ENCODE measurements at regions not wholly inside any gene's neighbourhood (a gene's known extent, or its start where the extent isn't known, plus 50 kb on each side); places are given as distances from the start of the nearest gene placed in this dataset.

DNA sequence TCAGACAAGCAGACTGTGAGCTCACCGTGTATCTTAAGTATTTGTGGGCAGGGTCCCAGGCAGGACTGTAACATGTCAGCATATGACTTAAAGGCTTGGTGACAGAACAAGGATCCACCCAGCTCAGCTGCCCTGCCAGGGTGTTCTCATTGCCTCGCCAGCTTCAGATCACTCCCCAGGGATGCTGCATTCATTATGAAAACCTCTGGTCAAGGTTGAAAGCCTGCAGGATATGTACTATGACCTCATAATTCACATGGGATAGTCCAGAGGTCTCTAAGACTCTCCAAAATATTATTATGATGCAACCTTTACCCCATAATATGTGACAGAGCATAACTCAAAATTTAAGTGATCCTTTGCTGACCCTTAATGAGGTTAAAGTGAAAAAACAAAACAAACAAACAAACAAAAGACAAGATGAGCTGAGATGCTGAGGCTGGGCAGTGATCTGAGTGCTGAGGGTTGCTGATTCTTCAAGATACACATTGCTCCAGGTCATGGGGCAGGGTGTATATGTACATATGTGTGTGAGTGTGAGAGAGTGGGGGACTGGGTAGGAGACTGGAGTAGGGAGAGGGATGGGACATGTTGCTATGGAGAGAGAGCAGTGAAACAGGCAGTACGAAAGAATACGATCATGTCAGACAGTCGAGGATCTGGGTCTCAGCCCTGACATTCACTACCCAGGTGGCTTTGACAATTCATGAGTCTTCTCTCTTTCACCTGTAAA lies 98.8 kb upstream of the DUSP10 start:
- Histone ChIP-seq H3K27ac (ENCODE audit: low read depth in 1 of 2, low read length in 2 of 2) (no peak overlapping the region), H3K4me3 (ENCODE audit: low read length in 2 of 2) (no peak overlapping the region), H3K4me1 (ENCODE audit: control insufficient read depth in 1 of 2, insufficient read depth in 2 of 2, low read length in 2 of 2) (no peaks in the 10 kb centered on the region), H3K9me3 (ENCODE audit: control insufficient read depth, low read length) (no peaks in the 10 kb centered on the region), H3K27me3 (ENCODE audit: control insufficient read depth in 1 of 2, insufficient read depth in 2 of 2, low read length in 1 of 2) (no peaks in the 10 kb centered on the region), H3K36me3 (ENCODE audit: control insufficient read depth in 1 of 2, insufficient read depth in 2 of 2, low read length in 1 of 2) (no peaks in the 10 kb centered on the region)
- intact Hi-C loops (cut with DNase I) = no loop called here
- no peak for DNase-seq
- ATAC-seq (ENCODE audit: low FRiP score) = no peak
- WGBS, 2 donors = 65 to 68% methylated on average over 5 of the region's 5 CpGs

DNA sequence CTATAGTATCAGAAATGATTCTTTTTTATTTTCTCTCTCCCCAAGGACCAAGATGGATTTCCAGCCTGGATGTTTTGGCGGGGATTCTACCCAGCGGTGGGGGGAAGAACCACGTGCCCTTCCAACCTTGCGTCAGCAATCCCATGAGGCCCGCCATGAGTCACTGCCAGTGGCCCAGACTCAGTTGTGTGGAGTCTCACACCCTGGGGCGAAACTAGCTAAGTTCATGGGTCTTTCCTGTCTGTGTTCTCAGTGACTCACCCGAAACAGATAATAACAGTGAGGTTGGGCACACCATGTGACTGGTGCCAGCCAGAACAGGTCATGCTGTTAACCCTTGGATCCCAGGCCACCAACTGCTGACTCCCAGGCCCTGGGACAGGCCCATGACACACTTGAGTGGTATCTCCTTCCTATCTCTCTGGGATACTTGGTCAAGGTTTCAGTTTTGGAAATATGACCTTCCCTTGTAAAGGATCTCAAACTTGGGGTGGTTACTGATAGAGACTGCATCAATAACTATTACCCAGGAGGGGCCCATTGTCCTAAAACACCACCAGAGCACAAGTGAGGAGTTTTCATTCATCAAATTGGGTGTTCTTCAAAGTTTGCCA lies 98.0 kb upstream of the DUSP10 start:
- peak; percentile 68 for ATAC-seq (ENCODE audit: low FRiP score)
- Histone ChIP-seq H3K9me3 (ENCODE audit: control insufficient read depth, low read length) (no peaks in the 10 kb centered on the region), H3K36me3 (ENCODE audit: control insufficient read depth in 1 of 2, insufficient read depth in 2 of 2, low read length in 1 of 2) (no peaks in the 10 kb centered on the region), H3K27me3 (ENCODE audit: control insufficient read depth in 1 of 2, insufficient read depth in 2 of 2, low read length in 1 of 2) (no peaks in the 10 kb centered on the region), H3K27ac (ENCODE audit: low read depth in 1 of 2, low read length in 2 of 2) (no peak overlapping the region), H3K4me1 (ENCODE audit: control insufficient read depth in 1 of 2, insufficient read depth in 2 of 2, low read length in 2 of 2) (no peaks in the 10 kb centered on the region), H3K4me3 (ENCODE audit: low read length in 2 of 2) (no peak overlapping the region)
- WGBS, 2 donors = 53% methylated on average over 7 of the region's 7 CpGs
- peak; percentile 62 to 84 for DNase-seq
- intact Hi-C loops (cut with DNase I) = no loop called here

GRCh38 chr1:221839321-221839720 lies 97.4 kb upstream of the DUSP10 start:
- Histone ChIP-seq H3K36me3 (ENCODE audit: control insufficient read depth in 1 of 2, insufficient read depth in 2 of 2, low read length in 1 of 2) (no peaks in the 10 kb centered on the region), H3K27ac (ENCODE audit: low read depth in 1 of 2, low read length in 2 of 2) (no peak overlapping the region), H3K27me3 (ENCODE audit: control insufficient read depth in 1 of 2, insufficient read depth in 2 of 2, low read length in 1 of 2) (no peaks in the 10 kb centered on the region), H3K4me1 (ENCODE audit: control insufficient read depth in 1 of 2, insufficient read depth in 2 of 2, low read length in 2 of 2) (no peaks in the 10 kb centered on the region), H3K9me3 (ENCODE audit: control insufficient read depth, low read length) (no peaks in the 10 kb centered on the region), H3K4me3 (ENCODE audit: low read length in 2 of 2) (no peak overlapping the region)
- WGBS, 2 donors = 80 to 82% methylated on average over 1 of the region's 1 CpG
- DNase-seq (no peak), ATAC-seq (ENCODE audit: low FRiP score) (no peak)
- intact Hi-C loops (cut with DNase I) = no loop called here

GRCh38 chr1:221837896-221838295 lies 96.0 kb upstream of the DUSP10 start:
- no peaks in the 10 kb centered on the region for H3K9me3 ChIP-seq (ENCODE audit: control insufficient read depth, low read length)
- 81 to 82% methylated on average over 8 of the region's 8 CpGs for WGBS, 2 donors
- no peak overlapping the region for H3K27ac ChIP-seq (ENCODE audit: low read depth in 1 of 2, low read length in 2 of 2)
- H3K4me3 ChIP-seq (ENCODE audit: low read length in 2 of 2) = no peak overlapping the region
- no peaks in the 10 kb centered on the region for H3K27me3 ChIP-seq (ENCODE audit: control insufficient read depth in 1 of 2, insufficient read depth in 2 of 2, low read length in 1 of 2)
- H3K4me1 ChIP-seq (ENCODE audit: control insufficient read depth in 1 of 2, insufficient read depth in 2 of 2, low read length in 2 of 2) = no peaks in the 10 kb centered on the region
- intact Hi-C loops (cut with DNase I) = no loop called here
- DNase-seq (no peak), ATAC-seq (ENCODE audit: low FRiP score) (no peak)
- H3K36me3 ChIP-seq (ENCODE audit: control insufficient read depth in 1 of 2, insufficient read depth in 2 of 2, low read length in 1 of 2) = no peaks in the 10 kb centered on the region

DNA sequence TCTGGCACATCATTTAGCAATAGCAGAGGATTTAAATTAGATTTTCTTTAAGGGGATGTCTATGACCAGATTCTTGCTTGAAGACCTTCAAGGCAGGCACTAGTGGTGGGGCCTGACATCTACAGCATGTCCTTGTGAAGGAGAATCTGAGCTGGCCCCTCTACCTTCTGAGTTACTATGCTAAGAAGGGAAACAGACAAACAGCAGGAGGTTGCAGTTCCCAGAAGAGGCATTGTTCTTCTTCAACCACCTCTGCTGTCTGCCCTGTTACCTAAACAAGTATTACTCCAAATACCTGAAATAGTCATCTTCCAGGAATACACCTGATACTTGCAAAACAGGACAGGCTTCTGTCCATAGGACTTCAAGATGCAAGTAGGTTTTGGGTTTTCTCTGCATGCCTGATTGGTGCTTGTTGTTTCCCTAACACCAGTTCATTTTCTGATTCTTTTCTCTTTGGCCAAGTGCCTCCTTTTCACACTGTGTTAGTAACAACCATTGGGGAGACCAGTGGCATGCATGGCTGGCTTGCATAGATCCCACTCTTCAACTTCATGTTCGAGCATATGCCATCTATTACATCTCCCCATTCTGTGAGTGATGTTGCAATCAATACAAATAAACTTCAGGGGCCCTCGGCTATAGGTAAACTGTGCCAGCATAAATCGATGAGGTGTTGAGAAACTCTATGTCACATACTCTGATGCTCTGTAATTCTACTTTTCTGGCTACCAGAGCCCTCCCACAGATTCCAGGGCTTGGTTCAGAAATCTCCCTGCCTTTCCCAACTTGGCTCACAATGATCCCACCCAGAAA lies 93.0 kb upstream of the DUSP10 start:
- Histone ChIP-seq H3K27me3 (ENCODE audit: control insufficient read depth in 1 of 2, insufficient read depth in 2 of 2, low read length in 1 of 2) (no peaks in the 10 kb centered on the region), H3K9me3 (ENCODE audit: control insufficient read depth, low read length) (no peaks in the 10 kb centered on the region), H3K27ac (ENCODE audit: low read depth in 1 of 2, low read length in 2 of 2) (no peak overlapping the region), H3K4me3 (ENCODE audit: low read length in 2 of 2) (no peak overlapping the region), H3K4me1 (ENCODE audit: control insufficient read depth in 1 of 2, insufficient read depth in 2 of 2, low read length in 2 of 2) (no peaks in the 10 kb centered on the region), H3K36me3 (ENCODE audit: control insufficient read depth in 1 of 2, insufficient read depth in 2 of 2, low read length in 1 of 2) (no peaks in the 10 kb centered on the region)
- DNase-seq (no peak), ATAC-seq (ENCODE audit: low FRiP score) (no peak)
- intact Hi-C loops (cut with DNase I) = no loop called here
- 72 to 78% methylated on average over 3 of the region's 3 CpGs for WGBS, 2 donors

GRCh38 chr1:221832617-221833016 lies 90.7 kb upstream of the DUSP10 start:
- DNase-seq (no peak), ATAC-seq (ENCODE audit: low FRiP score) (no peak)
- H3K27ac ChIP-seq (ENCODE audit: low read depth in 1 of 2, low read length in 2 of 2) = no peak overlapping the region
- no peaks in the 10 kb centered on the region for H3K36me3 ChIP-seq (ENCODE audit: control insufficient read depth in 1 of 2, insufficient read depth in 2 of 2, low read length in 1 of 2)
- intact Hi-C loops (cut with DNase I) = no loop called here
- H3K4me1 ChIP-seq (ENCODE audit: control insufficient read depth in 1 of 2, insufficient read depth in 2 of 2, low read length in 2 of 2) = no peaks in the 10 kb centered on the region
- H3K27me3 ChIP-seq (ENCODE audit: control insufficient read depth in 1 of 2, insufficient read depth in 2 of 2, low read length in 1 of 2) = no peaks in the 10 kb centered on the region
- WGBS, 2 donors = 53 to 73% methylated on average over 2 of the region's 2 CpGs
- H3K9me3 ChIP-seq (ENCODE audit: control insufficient read depth, low read length) = no peaks in the 10 kb centered on the region
- H3K4me3 ChIP-seq (ENCODE audit: low read length in 2 of 2) = no peak overlapping the region

GRCh38 chr1:221832151-221832550 lies 90.3 kb upstream of the DUSP10 start:
- H3K27me3 ChIP-seq (ENCODE audit: control insufficient read depth in 1 of 2, insufficient read depth in 2 of 2, low read length in 1 of 2) = no peaks in the 10 kb centered on the region
- H3K27ac ChIP-seq (ENCODE audit: low read depth in 1 of 2, low read length in 2 of 2) = no peak overlapping the region
- no peak for ATAC-seq (ENCODE audit: low FRiP score)
- H3K4me3 ChIP-seq (ENCODE audit: low read length in 2 of 2) = no peak overlapping the region
- intact Hi-C loops (cut with DNase I) = no loop called here
- H3K36me3 ChIP-seq (ENCODE audit: control insufficient read depth in 1 of 2, insufficient read depth in 2 of 2, low read length in 1 of 2) = no peaks in the 10 kb centered on the region
- H3K9me3 ChIP-seq (ENCODE audit: control insufficient read depth, low read length) = no peaks in the 10 kb centered on the region
- DNase-seq = no peak
- H3K4me1 ChIP-seq (ENCODE audit: control insufficient read depth in 1 of 2, insufficient read depth in 2 of 2, low read length in 2 of 2) = no peaks in the 10 kb centered on the region
- 29 to 59% methylated on average over 1 of the region's 1 CpG for WGBS, 2 donors

- DNase-seq (no peak), ATAC-seq (ENCODE audit: low FRiP score) (no peak)
- Histone ChIP-seq H3K27ac (ENCODE audit: low read depth in 1 of 2, low read length in 2 of 2) (no peak overlapping the region), H3K27me3 (ENCODE audit: control insufficient read depth in 1 of 2, insufficient read depth in 2 of 2, low read length in 1 of 2) (no peaks in the 10 kb centered on the region), H3K4me1 (ENCODE audit: control insufficient read depth in 1 of 2, insufficient read depth in 2 of 2, low read length in 2 of 2) (no peaks in the 10 kb centered on the region), H3K9me3 (ENCODE audit: control insufficient read depth, low read length) (no peaks in the 10 kb centered on the region), H3K36me3 (ENCODE audit: control insufficient read depth in 1 of 2, insufficient read depth in 2 of 2, low read length in 1 of 2) (no peaks in the 10 kb centered on the region), H3K4me3 (ENCODE audit: low read length in 2 of 2) (no peak overlapping the region)
- intact Hi-C loops (cut with DNase I) = no loop called here
- 26 to 37% methylated on average over 5 of the region's 5 CpGs for WGBS, 2 donors
These were observed 87.6 kb upstream of the DUSP10 start for GRCh38 chr1:221829327-221830015.
